GM19240 (cell line): ENCODE measurements at regions not wholly inside any gene's neighbourhood (a gene's known extent, or its start where the extent isn't known, plus 50 kb on each side); places are given as distances from the start of the nearest gene placed in this dataset.
"Not testable (repeated sequence)": the region's sequence is repeated elsewhere in the genome, so short reads cannot be mapped to it uniquely, and the experiment has no call there.

Experiments
- DNase-seq: peaks from one replicate; pipeline ENCODE4 v3.0.0; 2011; ENCODE audit warnings: low spot score; ENCODE audit not compliant: insufficient read length

- not testable (repeated sequence) for DNase-seq
Measured at GRCh38 chr1:228847451-228847850, 112.2 kb downstream of the RHOU start.

- DNase-seq, result no peak
Measured at GRCh38 chr1:228848406-228848805, 113.1 kb downstream of the RHOU start.

- DNase-seq, result no peak
Measured at GRCh38 chr1:228849011-228849541, 113.8 kb downstream of the RHOU start.

GRCh38 chr1:228850141-228851100, 115.1 kb downstream of the RHOU start:
- DNase-seq, result no peak

- no peak for DNase-seq
Measured at GRCh38 chr1:228851193-228851592, 115.9 kb downstream of the RHOU start.

GRCh38 chr1:228851618-228852017, 116.3 kb downstream of the RHOU start:
- no peak for DNase-seq

- DNase-seq, result no peak
Measured at GRCh38 chr1:228852024-228852423, 116.7 kb downstream of the RHOU start.

GRCh38 chr1:228852511-228853088, 117.3 kb downstream of the RHOU start:
- no peak for DNase-seq

- DNase-seq, result no peak
Measured at GRCh38 chr1:228853191-228853590, 117.9 kb downstream of the RHOU start.

- DNase-seq, result no peak
Measured at GRCh38 chr1:228853637-228854036, 118.4 kb downstream of the RHOU start.

- no peak for DNase-seq
Measured at GRCh38 chr1:228854907-228855306, 119.6 kb downstream of the RHOU start.

- DNase-seq, result no peak
Measured at GRCh38 chr1:228857611-228858010, 122.3 kb downstream of the RHOU start.

GRCh38 chr1:228860911-228861831, 125.9 kb downstream of the RHOU start:
- no peak for DNase-seq

GRCh38 chr1:228861832-228862180, 126.5 kb downstream of the RHOU start:
- no peak for DNase-seq

- DNase-seq, result no peak
Measured at GRCh38 chr1:228862542-228863505, 127.5 kb downstream of the RHOU start.

- no peak for DNase-seq
Measured at GRCh38 chr1:228863776-228864175, 128.5 kb downstream of the RHOU start.

- DNase-seq, result no peak
Measured at GRCh38 chr1:228865627-228866330, 130.5 kb downstream of the RHOU start.

- no peak for DNase-seq
Measured at GRCh38 chr1:228866468-228866867, 131.2 kb downstream of the RHOU start.

- no peak for DNase-seq
Measured at GRCh38 chr1:228867108-228867950, 132.1 kb downstream of the RHOU start.
